IPS-15b (cell line): ENCODE measurements at regions not wholly inside any gene's neighbourhood (a gene's known extent, or its start where the extent isn't known, plus 50 kb on each side); places are given as distances from the start of the nearest gene placed in this dataset.

Experiments
- H3K27me3 ChIP-seq: one replicate; pipeline ENCODE4 v1.6.1; 2013; ENCODE audit warnings: low read length; ENCODE audit not compliant: control insufficient read depth, insufficient read depth
- H3K36me3 ChIP-seq: one replicate; pipeline ENCODE4 v1.6.1; 2013; ENCODE audit warnings: low read length; ENCODE audit not compliant: control insufficient read depth, insufficient read depth
- H3K4me1 ChIP-seq: one replicate; pipeline ENCODE4 v1.6.1; 2013; ENCODE audit warnings: mild to moderate bottlenecking, low read length; ENCODE audit not compliant: control insufficient read depth, insufficient read depth
- H3K4me3 ChIP-seq: one replicate; pipeline ENCODE4 v1.5.1; 2013; ENCODE audit warnings: low read depth, low read length
- H3K9ac ChIP-seq: one replicate; pipeline ENCODE4 v1.6.1; 2013; ENCODE audit warnings: low read depth, mild to moderate bottlenecking, low read length
- H3K9me3 ChIP-seq: one replicate; pipeline ENCODE4 v1.6.1; 2013; ENCODE audit warnings: mild to moderate bottlenecking, low read length; ENCODE audit not compliant: control insufficient read depth, insufficient read depth

- no peak overlapping the region for H3K4me3 ChIP-seq
- no peaks in the 10 kb centered on the region for H3K4me1 ChIP-seq
- no peaks in the 10 kb centered on the region for H3K9me3 ChIP-seq
- no peak overlapping the region for H3K9ac ChIP-seq
- H3K36me3 ChIP-seq, result no peaks in the 10 kb centered on the region
- no peaks in the 10 kb centered on the region for H3K27me3 ChIP-seq
Measured at GRCh38 chr16:66045626-66046025, 320.9 kb upstream of the CDH5 start.

GRCh38 chr16:66044556-66044955, 321.9 kb upstream of the CDH5 start:
- Histone ChIP-seq H3K9ac (no peak overlapping the region), H3K4me1 (no peaks in the 10 kb centered on the region), H3K4me3 (no peak overlapping the region), H3K27me3 (no peaks in the 10 kb centered on the region), H3K36me3 (no peaks in the 10 kb centered on the region), H3K9me3 (no peaks in the 10 kb centered on the region)

GRCh38 chr16:66044089-66044488, 322.4 kb upstream of the CDH5 start:
- H3K4me1 ChIP-seq, result no peaks in the 10 kb centered on the region
- no peaks in the 10 kb centered on the region for H3K9me3 ChIP-seq
- H3K9ac ChIP-seq, result no peak overlapping the region
- H3K27me3 ChIP-seq, result no peaks in the 10 kb centered on the region
- H3K4me3 ChIP-seq, result no peak overlapping the region
- H3K36me3 ChIP-seq, result no peaks in the 10 kb centered on the region

GRCh38 chr16:66043326-66043725, 323.2 kb upstream of the CDH5 start:
- Histone ChIP-seq H3K9me3 (no peaks in the 10 kb centered on the region), H3K27me3 (no peaks in the 10 kb centered on the region), H3K4me3 (no peak overlapping the region), H3K9ac (no peak overlapping the region), H3K36me3 (no peaks in the 10 kb centered on the region), H3K4me1 (no peaks in the 10 kb centered on the region)

- Histone ChIP-seq H3K9ac (no peak overlapping the region), H3K4me3 (no peak overlapping the region), H3K4me1 (no peaks in the 10 kb centered on the region), H3K36me3 (no peaks in the 10 kb centered on the region), H3K9me3 (no peaks in the 10 kb centered on the region), H3K27me3 (no peaks in the 10 kb centered on the region)
Measured at GRCh38 chr16:66042341-66042740, 324.1 kb upstream of the CDH5 start.

DNA sequence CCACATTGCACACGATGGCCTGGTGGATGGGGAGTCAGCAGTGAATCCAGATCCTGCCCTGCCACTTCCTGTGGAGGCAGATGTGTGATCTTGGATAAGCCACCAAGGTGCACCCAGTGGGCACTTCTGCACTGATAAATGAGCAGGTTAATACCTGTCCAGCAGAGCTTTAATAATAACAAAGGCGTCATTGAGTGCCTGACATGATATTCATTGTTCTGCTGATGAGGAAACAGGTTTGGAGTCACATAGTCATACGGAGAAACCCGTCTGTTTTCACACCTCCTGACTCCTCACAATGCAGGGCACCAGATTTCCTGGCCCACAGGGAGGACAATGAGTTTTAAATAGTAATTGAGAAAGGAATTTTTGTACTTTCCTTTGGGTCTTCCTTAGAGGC, 324.6 kb upstream of the CDH5 start:
- Histone ChIP-seq H3K9me3 (no peaks in the 10 kb centered on the region), H3K4me3 (no peak overlapping the region), H3K27me3 (no peaks in the 10 kb centered on the region), H3K36me3 (no peaks in the 10 kb centered on the region), H3K9ac (no peak overlapping the region), H3K4me1 (no peaks in the 10 kb centered on the region)

DNA sequence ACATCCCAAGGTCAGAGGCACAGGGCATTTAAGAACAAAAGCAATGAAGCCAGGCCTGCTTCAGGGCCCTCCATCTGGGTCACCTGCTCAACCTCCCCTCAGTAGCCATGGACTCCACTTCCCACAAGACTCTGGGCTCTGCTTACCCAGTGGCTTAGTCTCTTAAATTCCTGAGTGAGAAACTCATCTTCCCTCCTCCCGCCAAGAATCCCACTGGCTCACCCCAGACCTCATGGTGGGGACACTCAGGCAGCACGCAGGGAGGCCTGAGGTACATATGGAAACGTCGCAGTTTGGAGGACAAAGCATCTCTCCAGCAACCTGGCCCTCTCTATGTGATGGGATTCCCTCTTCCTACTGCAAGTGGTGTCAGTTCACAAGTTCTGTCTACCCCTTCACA, 326.7 kb upstream of the CDH5 start:
- H3K9ac ChIP-seq, result no peak overlapping the region
- no peaks in the 10 kb centered on the region for H3K4me1 ChIP-seq
- H3K4me3 ChIP-seq, result no peak overlapping the region
- H3K27me3 ChIP-seq, result no peaks in the 10 kb centered on the region
- H3K9me3 ChIP-seq, result no peaks in the 10 kb centered on the region
- H3K36me3 ChIP-seq, result no peaks in the 10 kb centered on the region

- H3K27me3 ChIP-seq, result no peaks in the 10 kb centered on the region
- H3K9me3 ChIP-seq, result no peaks in the 10 kb centered on the region
- no peaks in the 10 kb centered on the region for H3K4me1 ChIP-seq
- H3K4me3 ChIP-seq, result no peak overlapping the region
- H3K9ac ChIP-seq, result no peak overlapping the region
- no peaks in the 10 kb centered on the region for H3K36me3 ChIP-seq
Measured at GRCh38 chr16:66036793-66037715, 329.4 kb upstream of the CDH5 start.

- Histone ChIP-seq H3K9ac (no peak overlapping the region), H3K4me3 (no peak overlapping the region), H3K9me3 (no peaks in the 10 kb centered on the region), H3K36me3 (no peaks in the 10 kb centered on the region), H3K4me1 (no peaks in the 10 kb centered on the region), H3K27me3 (no peaks in the 10 kb centered on the region)
Measured at GRCh38 chr16:66036184-66036583, 330.3 kb upstream of the CDH5 start.

DNA sequence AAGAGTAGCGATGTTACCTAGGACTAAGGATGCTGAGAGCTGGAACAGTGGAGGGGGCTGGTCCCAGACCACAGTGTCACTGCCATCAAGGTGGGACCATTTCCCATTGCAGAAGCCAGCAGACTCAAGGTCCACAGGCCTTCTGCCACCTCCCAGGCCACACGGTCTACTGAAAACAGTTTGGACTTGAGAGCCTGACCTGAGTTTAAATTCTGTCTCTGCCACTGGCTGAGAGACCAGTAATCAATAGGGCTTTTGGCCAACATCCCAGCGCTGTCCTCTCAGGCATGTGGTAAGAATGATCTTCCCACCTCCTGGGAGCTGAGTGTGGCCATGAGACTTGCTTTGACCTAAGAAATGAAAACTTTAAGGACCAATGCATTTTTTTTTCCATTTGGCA, 331.4 kb upstream of the CDH5 start:
- Histone ChIP-seq H3K9me3 (no peaks in the 10 kb centered on the region), H3K4me3 (no peak overlapping the region), H3K4me1 (no peaks in the 10 kb centered on the region), H3K36me3 (no peaks in the 10 kb centered on the region), H3K27me3 (no peaks in the 10 kb centered on the region), H3K9ac (no peak overlapping the region)

DNA sequence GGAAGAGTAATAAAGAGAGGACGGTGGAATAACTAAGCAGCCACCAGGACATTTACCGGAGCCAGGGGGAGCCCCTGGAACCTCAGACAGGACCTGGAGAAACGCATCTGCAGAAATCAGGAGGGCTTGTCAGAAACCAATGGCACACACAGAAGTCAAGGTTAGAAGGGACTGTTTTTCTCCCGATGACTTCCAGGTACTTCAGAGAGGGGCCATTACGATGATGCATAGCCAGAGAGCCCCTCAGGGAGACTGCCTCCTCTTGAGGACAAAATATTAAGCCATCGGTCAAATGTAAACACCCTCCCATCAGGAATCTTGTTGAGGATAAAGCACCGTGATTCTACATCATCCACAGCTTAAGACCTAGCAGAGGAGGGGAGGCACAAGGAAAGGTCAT, 333.6 kb upstream of the CDH5 start:
- H3K27me3 ChIP-seq, result no peaks in the 10 kb centered on the region
- H3K9me3 ChIP-seq, result no peaks in the 10 kb centered on the region
- no peak overlapping the region for H3K4me3 ChIP-seq
- no peak overlapping the region for H3K9ac ChIP-seq
- no peaks in the 10 kb centered on the region for H3K4me1 ChIP-seq
- no peaks in the 10 kb centered on the region for H3K36me3 ChIP-seq

- H3K27me3 ChIP-seq, result no peaks in the 10 kb centered on the region
- H3K9me3 ChIP-seq, result no peaks in the 10 kb centered on the region
- no peaks in the 10 kb centered on the region for H3K36me3 ChIP-seq
- no peak overlapping the region for H3K4me3 ChIP-seq
- H3K4me1 ChIP-seq, result no peaks in the 10 kb centered on the region
- H3K9ac ChIP-seq, result no peak overlapping the region
Measured at GRCh38 chr16:66030036-66030435, 336.5 kb upstream of the CDH5 start.
